ENCODE measurements at regions not wholly inside any gene's neighbourhood (a gene's known extent, or its start where the extent isn't known, plus 50 kb on each side); places are given as distances from the start of the nearest gene placed in this dataset.

- TF ChIP-seq POLR2AphosphoS5 (IDR thresholded peaks at IDR 0.05; ENCODE audit: low read depth) (no peak), CTCF (IDR thresholded peaks at IDR 0.05; ENCODE audit: insufficient read depth, low read length) (no peak), SPI1 (IDR thresholded peaks at IDR 0.05; ENCODE audit: borderline replicate concordance, low read depth) (no peak)
Observed at GRCh38 chr2:104088745-104089144, 765.2 kb upstream of the POU3F3 start.

All from HL-60 (cell line).